ENCODE measurements at regions not wholly inside any gene's neighbourhood (a gene's known extent, or its start where the extent isn't known, plus 50 kb on each side); places are given as distances from the start of the nearest gene placed in this dataset.

DNA sequence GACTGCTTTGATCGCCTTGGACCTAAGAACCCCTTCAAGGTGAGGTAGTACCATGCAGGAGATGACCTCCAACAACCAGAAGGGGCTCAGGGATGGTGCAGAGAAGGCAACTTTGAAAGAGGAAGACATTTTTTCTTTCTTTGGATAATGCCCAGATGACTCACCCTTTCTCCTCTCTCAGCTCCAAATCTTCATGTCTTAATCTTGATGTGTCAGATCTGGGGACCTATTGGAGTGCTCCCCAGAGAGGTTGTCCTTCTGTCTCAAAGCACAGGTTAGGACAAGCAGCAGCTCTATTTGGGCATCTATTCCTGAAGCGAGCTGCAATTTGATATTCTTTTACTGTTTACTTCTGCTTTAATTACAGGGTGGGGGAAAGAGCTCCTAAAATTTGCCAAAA, 229.9 kb upstream of the MAP3K1 start:
- Histone ChIP-seq H3K4me1 (replicated peaks in 1 of 2; ENCODE audit: control insufficient read depth in 2 of 2, insufficient read depth in 2 of 2, low read length in 2 of 2) (no peaks in the 10 kb centered on the region; a peak in 1 of 5 replicates), H4K20me1 (replicated peaks; ENCODE audit: control insufficient read depth, insufficient read depth, low read length) (no peaks in the 10 kb centered on the region), H3K4me2 (ENCODE audit: insufficient read depth, low read length) (no peak overlapping the region), H3K36me3 (ENCODE audit: control insufficient read depth, insufficient read depth, low read length) (no peaks in the 10 kb centered on the region), H3K9me3 (replicated peaks; ENCODE audit: control insufficient read depth, insufficient read depth, low read depth, low read length) (no peaks in the 10 kb centered on the region), H3K27me3 (ENCODE audit: control insufficient read depth in 2 of 2, insufficient read depth in 2 of 2, low read length in 2 of 2) (peaks cover 2 to 36% of the 10 kb centered on the region in 2 experiments; a peak in 3 of 5 replicates), H3K79me2 (ENCODE audit: control insufficient read depth, insufficient read depth, low read length) (no peaks in the 10 kb centered on the region), H3K9me1 (ENCODE audit: control insufficient read depth, insufficient read depth, low read length) (no peaks in the 10 kb centered on the region), H3K4me3 (no peak overlapping the region), H3K27ac (ENCODE audit: extremely low read depth, low read depth, low read length) (no peak overlapping the region), H3K9ac (ENCODE audit: insufficient read depth in 1 of 2, low read depth in 2 of 2, low read length in 2 of 2) (no peak overlapping the region; a peak in 1 of 4 replicates), H2AFZ (ENCODE audit: low read depth, low read length) (no peak overlapping the region)
- ATAC-seq = no peak
- intact Hi-C loops (cut with micrococcal nuclease) = no loop called here
- CTCF ChIA-PET (ENCODE audit: low intra/inter-chr PET ratio) = interaction anchor here (0.7 kb wide), 1 partner anchor 105 kb away, joined by 3 read pairs; no protein-coding TSS in a partner anchor
- BruUV-seq (replicated peaks) = no TSS peak
- FAIRE-seq = no peak
- POLR2A ChIA-PET = interaction anchor here (0.7 to 1.3 kb wide), 3 partner anchors 9 to 281 kb away, joined by 3 to 4 read pairs (median 3); no protein-coding TSS in a partner anchor
- in situ Hi-C loops (cut with MboI) = no loop called here
- no peak for DNase-seq (ENCODE audit: extremely low read depth in 1 of 4, low spot score in 3 of 4)
- WGBS (ENCODE audit: insufficient coverage, low coverage, missing lambda C conversion rate) = 4% methylated on average over 2 of the region's 2 CpGs
- TF ChIP-seq, protein P1, sequence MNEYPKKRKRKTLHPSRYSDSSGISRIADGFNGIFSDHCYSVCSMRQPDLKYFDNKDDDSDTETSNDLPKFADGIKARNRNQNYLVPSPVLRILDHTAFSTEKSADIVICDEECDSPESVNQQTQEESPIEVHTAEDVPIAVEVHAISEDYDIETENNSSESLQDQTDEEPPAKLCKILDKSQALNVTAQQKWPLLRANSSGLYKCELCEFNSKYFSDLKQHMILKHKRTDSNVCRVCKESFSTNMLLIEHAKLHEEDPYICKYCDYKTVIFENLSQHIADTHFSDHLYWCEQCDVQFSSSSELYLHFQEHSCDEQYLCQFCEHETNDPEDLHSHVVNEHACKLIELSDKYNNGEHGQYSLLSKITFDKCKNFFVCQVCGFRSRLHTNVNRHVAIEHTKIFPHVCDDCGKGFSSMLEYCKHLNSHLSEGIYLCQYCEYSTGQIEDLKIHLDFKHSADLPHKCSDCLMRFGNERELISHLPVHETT (CRISPR knock-in tag; conservative IDR thresholded peaks at IDR 0.05 in 1 of 2, IDR thresholded peaks at IDR 0.05 in 1 of 2) = no peak
- TF ChIP-seq HDAC3 (IDR thresholded peaks at IDR 0.05; ENCODE audit: borderline replicate concordance, partially characterized antibody) = no peak
- TF ChIP-seq MTA2 (IDR thresholded peaks at IDR 0.05; ENCODE audit: low read depth) = no peak
- TF ChIP-seq FOXJ2 (tag; IDR thresholded peaks at IDR 0.05) = no peak
- TF ChIP-seq SUPT5H (IDR thresholded peaks at IDR 0.05) = no peak
- TF ChIP-seq, protein P2, sequence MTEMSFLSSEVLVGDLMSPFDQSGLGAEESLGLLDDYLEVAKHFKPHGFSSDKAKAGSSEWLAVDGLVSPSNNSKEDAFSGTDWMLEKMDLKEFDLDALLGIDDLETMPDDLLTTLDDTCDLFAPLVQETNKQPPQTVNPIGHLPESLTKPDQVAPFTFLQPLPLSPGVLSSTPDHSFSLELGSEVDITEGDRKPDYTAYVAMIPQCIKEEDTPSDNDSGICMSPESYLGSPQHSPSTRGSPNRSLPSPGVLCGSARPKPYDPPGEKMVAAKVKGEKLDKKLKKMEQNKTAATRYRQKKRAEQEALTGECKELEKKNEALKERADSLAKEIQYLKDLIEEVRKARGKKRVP (CRISPR knock-in tag; IDR thresholded peaks at IDR 0.05) = no peak
- TF ChIP-seq PHF20 (IDR thresholded peaks at IDR 0.05; ENCODE audit: partially characterized antibody) = no peak
- TF ChIP-seq, protein P3, sequence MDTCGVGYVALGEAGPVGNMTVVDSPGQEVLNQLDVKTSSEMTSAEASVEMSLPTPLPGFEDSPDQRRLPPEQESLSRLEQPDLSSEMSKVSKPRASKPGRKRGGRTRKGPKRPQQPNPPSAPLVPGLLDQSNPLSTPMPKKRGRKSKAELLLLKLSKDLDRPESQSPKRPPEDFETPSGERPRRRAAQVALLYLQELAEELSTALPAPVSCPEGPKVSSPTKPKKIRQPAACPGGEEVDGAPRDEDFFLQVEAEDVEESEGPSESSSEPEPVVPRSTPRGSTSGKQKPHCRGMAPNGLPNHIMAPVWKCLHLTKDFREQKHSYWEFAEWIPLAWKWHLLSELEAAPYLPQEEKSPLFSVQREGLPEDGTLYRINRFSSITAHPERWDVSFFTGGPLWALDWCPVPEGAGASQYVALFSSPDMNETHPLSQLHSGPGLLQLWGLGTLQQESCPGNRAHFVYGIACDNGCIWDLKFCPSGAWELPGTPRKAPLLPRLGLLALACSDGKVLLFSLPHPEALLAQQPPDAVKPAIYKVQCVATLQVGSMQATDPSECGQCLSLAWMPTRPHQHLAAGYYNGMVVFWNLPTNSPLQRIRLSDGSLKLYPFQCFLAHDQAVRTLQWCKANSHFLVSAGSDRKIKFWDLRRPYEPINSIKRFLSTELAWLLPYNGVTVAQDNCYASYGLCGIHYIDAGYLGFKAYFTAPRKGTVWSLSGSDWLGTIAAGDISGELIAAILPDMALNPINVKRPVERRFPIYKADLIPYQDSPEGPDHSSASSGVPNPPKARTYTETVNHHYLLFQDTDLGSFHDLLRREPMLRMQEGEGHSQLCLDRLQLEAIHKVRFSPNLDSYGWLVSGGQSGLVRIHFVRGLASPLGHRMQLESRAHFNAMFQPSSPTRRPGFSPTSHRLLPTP (IDR thresholded peaks at IDR 0.05; ENCODE audit: borderline replicate concordance, extremely low read depth, insufficient read length) = no peak
- TF ChIP-seq PTBP1 (IDR thresholded peaks at IDR 0.05; ENCODE audit: low read depth, low read length) = no peak
- no peak for TF ChIP-seq ZNF507 (tag; conservative IDR thresholded peaks at IDR 0.05)
- no peak for TF ChIP-seq ZNF561 (CRISPR knock-in tag; conservative IDR thresholded peaks at IDR 0.05)
- TF ChIP-seq FOSL1 (tag; conservative IDR thresholded peaks at IDR 0.05) = peak; percentile 75
- TF ChIP-seq TAL1 (IDR thresholded peaks at IDR 0.05) = no peak
- no peak for TF ChIP-seq CBFA2T3 (IDR thresholded peaks at IDR 0.05)
- TF ChIP-seq NR2C1 (IDR thresholded peaks at IDR 0.05) = no peak
- TF ChIP-seq NR2C1 (tag; IDR thresholded peaks at IDR 0.05) = no peak
- TF ChIP-seq, protein P4, sequence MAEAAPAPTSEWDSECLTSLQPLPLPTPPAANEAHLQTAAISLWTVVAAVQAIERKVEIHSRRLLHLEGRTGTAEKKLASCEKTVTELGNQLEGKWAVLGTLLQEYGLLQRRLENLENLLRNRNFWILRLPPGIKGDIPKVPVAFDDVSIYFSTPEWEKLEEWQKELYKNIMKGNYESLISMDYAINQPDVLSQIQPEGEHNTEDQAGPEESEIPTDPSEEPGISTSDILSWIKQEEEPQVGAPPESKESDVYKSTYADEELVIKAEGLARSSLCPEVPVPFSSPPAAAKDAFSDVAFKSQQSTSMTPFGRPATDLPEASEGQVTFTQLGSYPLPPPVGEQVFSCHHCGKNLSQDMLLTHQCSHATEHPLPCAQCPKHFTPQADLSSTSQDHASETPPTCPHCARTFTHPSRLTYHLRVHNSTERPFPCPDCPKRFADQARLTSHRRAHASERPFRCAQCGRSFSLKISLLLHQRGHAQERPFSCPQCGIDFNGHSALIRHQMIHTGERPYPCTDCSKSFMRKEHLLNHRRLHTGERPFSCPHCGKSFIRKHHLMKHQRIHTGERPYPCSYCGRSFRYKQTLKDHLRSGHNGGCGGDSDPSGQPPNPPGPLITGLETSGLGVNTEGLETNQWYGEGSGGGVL (CRISPR knock-in tag; IDR thresholded peaks at IDR 0.05) = no peak
- TF ChIP-seq ZNF263 (CRISPR knock-in tag; IDR thresholded peaks at IDR 0.05; ENCODE audit: borderline replicate concordance) = peak; percentile 81; the same call in 1 of the 2 replicates

Measured in K562 (cell line).